ENCODE measurements at regions not wholly inside any gene's neighbourhood (a gene's known extent, or its start where the extent isn't known, plus 50 kb on each side); places are given as distances from the start of the nearest gene placed in this dataset.

DNA sequence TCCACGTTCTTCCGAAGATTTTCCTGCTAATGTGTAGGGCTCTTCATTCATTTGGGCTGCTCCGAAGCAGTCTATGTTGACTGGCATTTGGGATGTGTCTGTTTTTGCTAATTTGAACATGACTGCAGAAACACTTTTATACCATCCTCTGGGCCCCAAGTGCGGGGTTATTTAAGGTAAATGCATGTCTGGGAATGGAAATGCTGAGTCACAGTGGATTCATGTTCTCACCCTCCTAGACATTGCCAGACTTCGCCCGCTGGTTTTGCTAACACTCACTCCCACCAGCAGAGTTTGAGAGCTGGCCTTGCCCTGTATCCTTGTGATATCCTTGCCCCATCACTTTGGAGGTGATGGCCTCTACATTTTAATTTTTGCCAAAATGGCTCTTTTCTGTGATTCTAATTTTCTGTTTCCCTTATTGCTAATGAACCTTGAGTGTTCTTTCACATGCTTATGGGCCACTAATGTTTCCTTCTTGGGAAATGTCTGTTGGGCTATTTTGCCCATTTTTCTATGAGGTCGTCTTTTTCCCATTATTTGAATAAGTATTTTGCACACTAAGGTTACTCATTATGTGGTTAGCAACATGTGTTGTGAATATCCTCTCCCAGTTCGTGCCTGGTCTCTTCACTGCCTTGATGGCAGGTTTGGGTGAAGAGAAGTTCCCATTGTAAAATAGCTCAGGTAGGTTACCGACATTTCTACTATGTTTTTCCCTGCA lies 204.1 kb downstream of the GLI2 start:
- TF ChIP-seq, protein P1, sequence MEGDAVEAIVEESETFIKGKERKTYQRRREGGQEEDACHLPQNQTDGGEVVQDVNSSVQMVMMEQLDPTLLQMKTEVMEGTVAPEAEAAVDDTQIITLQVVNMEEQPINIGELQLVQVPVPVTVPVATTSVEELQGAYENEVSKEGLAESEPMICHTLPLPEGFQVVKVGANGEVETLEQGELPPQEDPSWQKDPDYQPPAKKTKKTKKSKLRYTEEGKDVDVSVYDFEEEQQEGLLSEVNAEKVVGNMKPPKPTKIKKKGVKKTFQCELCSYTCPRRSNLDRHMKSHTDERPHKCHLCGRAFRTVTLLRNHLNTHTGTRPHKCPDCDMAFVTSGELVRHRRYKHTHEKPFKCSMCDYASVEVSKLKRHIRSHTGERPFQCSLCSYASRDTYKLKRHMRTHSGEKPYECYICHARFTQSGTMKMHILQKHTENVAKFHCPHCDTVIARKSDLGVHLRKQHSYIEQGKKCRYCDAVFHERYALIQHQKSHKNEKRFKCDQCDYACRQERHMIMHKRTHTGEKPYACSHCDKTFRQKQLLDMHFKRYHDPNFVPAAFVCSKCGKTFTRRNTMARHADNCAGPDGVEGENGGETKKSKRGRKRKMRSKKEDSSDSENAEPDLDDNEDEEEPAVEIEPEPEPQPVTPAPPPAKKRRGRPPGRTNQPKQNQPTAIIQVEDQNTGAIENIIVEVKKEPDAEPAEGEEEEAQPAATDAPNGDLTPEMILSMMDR (IDR thresholded peaks at IDR 0.05; ENCODE audit: borderline replicate concordance, control extremely low read depth, extremely low read depth, insufficient read depth, missing control alignments) = no peak
- DNase-seq (ENCODE audit: low spot score) = no peak
- in situ Hi-C loops (cut with MboI; ENCODE audit: low sequenced_read_pairs, unreplicated experiment) = no loop called here

DNA sequence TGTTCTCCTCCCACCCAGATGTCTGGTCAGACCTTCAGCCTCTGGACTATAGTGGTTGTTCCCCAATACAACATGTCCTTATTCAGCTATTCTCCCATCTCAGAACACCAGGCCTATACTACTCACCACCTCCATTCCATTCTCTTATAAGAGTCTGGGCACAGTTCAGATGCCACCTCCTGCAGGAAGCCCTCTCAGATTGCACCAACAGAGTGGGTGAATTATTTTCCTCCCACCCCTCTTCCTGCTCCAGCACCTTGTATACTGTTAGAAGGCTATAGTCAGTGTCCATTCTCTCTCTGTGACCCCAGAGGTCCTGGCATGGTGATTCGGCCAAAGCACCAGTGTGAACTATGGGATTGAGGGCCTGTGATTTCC lies 204.6 kb downstream of the GLI2 start:
- in situ Hi-C loops (cut with MboI; ENCODE audit: low sequenced_read_pairs, unreplicated experiment) = no loop called here
- TF ChIP-seq, protein P1 (IDR thresholded peaks at IDR 0.05; ENCODE audit: borderline replicate concordance, control extremely low read depth, extremely low read depth, insufficient read depth, missing control alignments) = no peak
- no peak for DNase-seq (ENCODE audit: low spot score)

- no peak for DNase-seq (ENCODE audit: low spot score)
- in situ Hi-C loops (cut with MboI; ENCODE audit: low sequenced_read_pairs, unreplicated experiment) = no loop called here
These were observed 205.1 kb downstream of the GLI2 start for GRCh38 chr2:120940726-120941256.

GRCh38 chr2:120941571-120942120 lies 206.0 kb downstream of the GLI2 start:
- in situ Hi-C loops (cut with MboI; ENCODE audit: low sequenced_read_pairs, unreplicated experiment) = no loop called here
- DNase-seq (ENCODE audit: low spot score) = no peak
- TF ChIP-seq, protein P1 (IDR thresholded peaks at IDR 0.05; ENCODE audit: borderline replicate concordance, control extremely low read depth, extremely low read depth, insufficient read depth, missing control alignments) = no peak

More at GRCh38 chr2:120940726-120941256, 205.1 kb downstream of the GLI2 start:
- TF ChIP-seq, protein P1 (IDR thresholded peaks at IDR 0.05; ENCODE audit: borderline replicate concordance, control extremely low read depth, extremely low read depth, insufficient read depth, missing control alignments) = no peak

DNA sequence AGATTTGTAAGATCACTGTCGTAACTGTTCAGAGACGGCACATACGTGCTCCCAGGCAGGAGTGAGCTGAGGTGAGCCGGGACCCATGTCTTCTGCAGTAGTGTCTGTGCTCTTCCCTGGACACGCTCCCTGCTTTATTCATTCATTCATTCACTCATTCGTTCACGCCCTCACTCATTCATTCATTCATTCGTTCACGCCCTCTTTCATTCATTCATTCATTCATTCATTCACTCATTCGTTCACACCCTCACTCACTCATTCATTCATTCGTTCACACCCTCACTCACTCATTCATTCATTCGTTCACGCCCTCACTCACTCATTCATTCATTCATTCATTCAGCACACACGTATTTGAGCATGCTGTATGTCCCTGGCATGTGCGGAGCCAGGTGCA lies 207.0 kb downstream of the GLI2 start:
- in situ Hi-C loops (cut with MboI; ENCODE audit: low sequenced_read_pairs, unreplicated experiment) = no loop called here

DNA sequence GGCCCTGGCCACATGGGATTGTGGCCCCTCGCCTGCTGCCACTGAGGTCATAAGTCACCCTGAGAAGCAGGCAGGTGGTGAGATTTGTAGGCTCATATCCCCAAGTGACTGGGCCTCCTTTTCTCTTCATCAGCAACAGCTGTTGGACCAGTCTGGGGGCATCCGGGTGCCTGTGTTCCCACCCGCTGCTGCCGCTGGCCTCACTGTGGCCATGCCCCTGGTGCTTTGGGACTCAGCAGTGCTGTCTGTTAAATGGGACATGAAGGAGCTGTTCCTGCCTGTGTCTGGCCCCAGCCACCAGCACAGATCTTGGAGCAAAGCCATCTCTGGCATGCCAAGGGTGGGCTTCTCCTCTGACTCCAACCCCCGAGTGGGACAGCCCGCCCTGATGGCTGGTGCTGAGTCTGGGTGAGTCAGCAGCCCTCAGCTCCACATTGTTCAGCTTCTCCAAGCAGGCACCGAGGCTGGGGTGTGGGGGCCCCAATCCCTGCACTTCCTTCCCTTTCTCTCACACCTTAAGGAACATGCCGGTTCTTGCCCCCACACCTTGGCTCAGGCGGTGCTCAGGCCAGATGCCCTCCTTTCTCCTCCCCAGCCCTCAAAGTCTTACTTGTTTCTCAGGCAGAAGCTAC lies 207.9 kb downstream of the GLI2 start:
- in situ Hi-C loops (cut with MboI; ENCODE audit: low sequenced_read_pairs, unreplicated experiment) = no loop called here
- DNase-seq (ENCODE audit: low spot score) = no peak
- TF ChIP-seq, protein P1 (IDR thresholded peaks at IDR 0.05; ENCODE audit: borderline replicate concordance, control extremely low read depth, extremely low read depth, insufficient read depth, missing control alignments) = no peak

More for the DNA sequence above, 207.0 kb downstream of the GLI2 start:
- TF ChIP-seq, protein P1 (IDR thresholded peaks at IDR 0.05; ENCODE audit: borderline replicate concordance, control extremely low read depth, extremely low read depth, insufficient read depth, missing control alignments) = no peak
- no peak for DNase-seq (ENCODE audit: low spot score)
